ENCODE measurements at regions not wholly inside any gene's neighbourhood (a gene's known extent, or its start where the extent isn't known, plus 50 kb on each side); places are given as distances from the start of the nearest gene placed in this dataset.

DNA sequence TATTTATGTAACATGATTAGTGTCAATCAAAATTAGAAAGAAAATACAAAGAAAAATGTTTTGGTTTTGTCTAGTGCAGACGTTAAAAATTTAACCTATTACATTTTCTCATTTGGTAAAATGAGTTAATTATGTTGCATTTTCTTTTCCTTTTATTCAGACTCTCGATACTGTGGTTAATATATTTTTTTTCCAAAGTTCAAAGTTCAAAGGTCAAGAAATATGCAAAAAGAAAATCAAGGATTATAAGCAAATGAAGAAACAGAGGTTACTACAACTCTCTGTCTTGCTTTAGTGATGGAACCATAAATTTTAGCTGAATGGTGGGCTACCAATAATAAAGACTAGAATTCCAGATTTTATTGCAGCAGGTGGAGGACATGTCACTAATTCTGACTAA lies 133.3 kb upstream of the TFPI start:
- Histone ChIP-seq H3K9me1 (ENCODE audit: insufficient read depth, low read length) (no peaks in the 10 kb centered on the region), H2BK20ac (ENCODE audit: low read depth, low read length) (no peak overlapping the region), H2BK5ac (ENCODE audit: low read depth, low read length, poor library complexity, severe bottlenecking) (no peak overlapping the region), H2AFZ (replicated peaks; ENCODE audit: low read length, poor library complexity) (no peak overlapping the region), H4K20me1 (ENCODE audit: insufficient read depth, low read length) (no peaks in the 10 kb centered on the region), H3K4ac (ENCODE audit: low read depth, low read length) (no peak overlapping the region), H2BK120ac (ENCODE audit: low read depth, low read length) (no peak overlapping the region), H3K4me2 (ENCODE audit: low read depth, low read length) (no peak overlapping the region), H2BK15ac (ENCODE audit: low read depth, low read length) (no peak overlapping the region), H3K4me1 (ENCODE audit: control insufficient read depth, insufficient read depth, low read length) (no peaks in the 10 kb centered on the region), H3K9ac (ENCODE audit: low read depth, low read length) (no peak overlapping the region), H3K79me1 (ENCODE audit: low read depth in 1 of 2, low read length in 2 of 2) (no peaks in the 10 kb centered on the region), H3K56ac (ENCODE audit: extremely low read depth, insufficient read depth, low read length) (no peak overlapping the region), H3K36me3 (ENCODE audit: control insufficient read depth, insufficient read depth, low read length) (no peaks in the 10 kb centered on the region), H3K14ac (replicated peaks; ENCODE audit: low read depth, low read length) (no peak overlapping the region), H3K27me3 (ENCODE audit: control insufficient read depth, insufficient read depth, low read length) (no peaks in the 10 kb centered on the region), H4K5ac (ENCODE audit: low read depth, low read length) (no peak overlapping the region), H2AK5ac (ENCODE audit: low read depth, low read length) (no peak overlapping the region), H4K8ac (ENCODE audit: low read depth in 2 of 2, low read length in 2 of 2) (no peak overlapping the region), H3K27ac (ENCODE audit: insufficient read depth, low read length) (no peak overlapping the region), H4K91ac (ENCODE audit: insufficient read depth, low read depth, low read length) (no peak overlapping the region), H3K23ac (ENCODE audit: low read depth, low read length) (no peak overlapping the region), H3K9me3 (ENCODE audit: control insufficient read depth, insufficient read depth, low read length) (no peaks in the 10 kb centered on the region), H3K4me3 (ENCODE audit: insufficient read depth, low read depth, low read length) (no peak overlapping the region), H3K18ac (ENCODE audit: low read depth, low read length) (no peak overlapping the region), H2AK9ac (replicated peaks; ENCODE audit: low read depth, low read length, poor library complexity) (no peak overlapping the region)
- POLR2A ChIA-PET (ENCODE audit: unreplicated experiment), result no interaction called here
- in situ Hi-C loops (cut with MboI; ENCODE audit: low sequenced_read_pairs), result no loop called here
- TF ChIP-seq BHLHE40 (IDR thresholded peaks at IDR 0.05; ENCODE audit: low read depth, low read length), result no peak
- TF ChIP-seq NFE2L2 (IDR thresholded peaks at IDR 0.05; ENCODE audit: low read depth, low read length), result no peak
- WGBS, 2 experiments (ENCODE audit: extremely low coverage in 2 of 2, insufficient read length in 1 of 2), result no CpG with 5 or more reads among the region's 2 CpGs
- ATAC-seq (ENCODE audit: low read depth) (no peak), DNase-seq (no peak)
- dilution Hi-C loops (cut with HindIII; ENCODE audit: low sequenced_read_pairs, unreplicated experiment), result no loop called here
- no TSS peak for BruUV-seq (replicated peaks)
- intact Hi-C loops (cut with micrococcal nuclease), result no loop called here
- CTCF ChIA-PET, result no interaction called here
